WTC11 (cell line): ENCODE measurements at regions not wholly inside any gene's neighbourhood (a gene's known extent, or its start where the extent isn't known, plus 50 kb on each side); places are given as distances from the start of the nearest gene placed in this dataset.
"Not testable (repeated sequence)": the region's sequence is repeated elsewhere in the genome, so short reads cannot be mapped to it uniquely, and the experiment has no call there.

Experiments used
- ATAC-seq: fragments of 200-7000 bp; cut with Tn5 transposase; 2 replicates; pipeline ENCODE4 v1.10.0; 2021; ENCODE audit warnings: mild to moderate bottlenecking, moderate library complexity
- CTCF ChIA-PET: fragments of 300-600 bp; sonication (Branson Sonifier 250); formaldehyde crosslinking; loops from one replicate; lab custom pipeline; 2021; ENCODE audit warnings: antibody characterized with exemption; lab: Charles Lee
- POLR2A ChIA-PET: fragments of 350-600 bp; sonication (Branson Sonifier 250); formaldehyde crosslinking; loops from one replicate; lab custom pipeline; 2021; ENCODE audit warnings: antibody characterized with exemption; lab: Charles Lee
- DNase-seq: peaks from one replicate; pipeline ENCODE4 v3.0.0; 2021; ENCODE audit warnings: low spot score
- H3K27ac Mint-ChIP-seq: 2 replicates; pipeline ENCODE4 v1.8.0; 2021; ENCODE audit warnings: mixed read lengths
- H3K27me3 Mint-ChIP-seq: 2 replicates; pipeline ENCODE4 v1.8.0; 2021; ENCODE audit warnings: low read depth, mild to moderate bottlenecking, moderate library complexity, mixed read lengths
- H3K36me3 Mint-ChIP-seq: 2 replicates; pipeline ENCODE4 v1.8.0; 2021; ENCODE audit warnings: mixed read lengths
- H3K4me1 Mint-ChIP-seq: 2 replicates; pipeline ENCODE4 v1.8.0; 2022; ENCODE audit warnings: mixed read lengths
- H3K4me3 Mint-ChIP-seq: 2 replicates; pipeline ENCODE4 v1.8.0; 2021; ENCODE audit warnings: mild to moderate bottlenecking, moderate library complexity, mixed read lengths
- H3K9me3 Mint-ChIP-seq: 2 replicates; pipeline ENCODE4 v1.8.0; 2021; ENCODE audit warnings: mixed read lengths
- CREB1 ChIP-seq: sonication (generic); formaldehyde crosslinking; IDR thresholded peaks from 2 replicates; pipeline ENCODE4 v1.8.0; 2023; ENCODE audit warnings: mild to moderate bottlenecking, missing genetic modification reagents
- ELF4 ChIP-seq: sonication (generic); formaldehyde crosslinking; IDR thresholded peaks from 2 replicates; pipeline ENCODE4 v1.8.1; 2022; ENCODE audit warnings: low read depth, mild to moderate bottlenecking, moderate library complexity, missing genetic modification reagents
- EMX1 ChIP-seq: fragments of 250-450 bp; sonication (Bioruptor Pico); IDR thresholded peaks from 2 replicates; pipeline ENCODE4 v1.8.0; 2021; ENCODE audit warnings: mild to moderate bottlenecking
- GABPB1 ChIP-seq: sonication (generic); formaldehyde crosslinking; IDR thresholded peaks from 2 replicates; pipeline ENCODE4 v1.8.1; 2023; ENCODE audit warnings: mild to moderate bottlenecking, missing genetic modification reagents
- GRHL2 ChIP-seq: fragments of 250-450 bp; sonication (Bioruptor Pico); IDR thresholded peaks from 2 replicates; pipeline ENCODE4 v1.8.0; 2022; ENCODE audit warnings: mild to moderate bottlenecking, moderate library complexity; ENCODE audit not compliant: insufficient replicate concordance, severe bottlenecking
- JAZF1 ChIP-seq: fragments of 250-450 bp; sonication (Bioruptor Pico); IDR thresholded peaks from 2 replicates; pipeline ENCODE4 v1.9.0; 2021; ENCODE audit warnings: moderate library complexity, mild to moderate bottlenecking, inconsistent platforms
- OVOL2 ChIP-seq: fragments of 250-450 bp; sonication (Bioruptor Pico); IDR thresholded peaks from 2 replicates; pipeline ENCODE4 v1.9.0; 2021; ENCODE audit warnings: mild to moderate bottlenecking, borderline replicate concordance
- TCF7 ChIP-seq: sonication (generic); formaldehyde crosslinking; IDR thresholded peaks from 2 replicates; pipeline ENCODE4 v1.8.0; 2022; ENCODE audit warnings: mild to moderate bottlenecking, low read depth, missing genetic modification reagents, moderate library complexity
- ZNF121 ChIP-seq: sonication (generic); formaldehyde crosslinking; IDR thresholded peaks from 2 replicates; pipeline ENCODE4 v1.8.0; 2023; ENCODE audit warnings: missing genetic modification reagents
- TF ChIP-seq, protein P1 (sequence below): sonication (generic); formaldehyde crosslinking; IDR thresholded peaks from 2 replicates; pipeline ENCODE4 v1.8.0; 2022; ENCODE audit warnings: missing genetic modification reagents
- TF ChIP-seq, protein P2 (sequence below): fragments of 250-450 bp; sonication (Bioruptor Pico); IDR thresholded peaks from 2 replicates; pipeline ENCODE4 v1.8.0; 2021; ENCODE audit warnings: mild to moderate bottlenecking
- TF ChIP-seq, protein P3 (sequence below): sonication (generic); formaldehyde crosslinking; IDR thresholded peaks from 2 replicates; pipeline ENCODE4 v1.8.1; 2022; ENCODE audit warnings: low read depth, missing genetic modification reagents, borderline replicate concordance
- TF ChIP-seq, protein P4 (sequence below): sonication (generic); formaldehyde crosslinking; IDR thresholded peaks from 2 replicates; pipeline ENCODE4 v1.8.1; 2023; ENCODE audit warnings: mild to moderate bottlenecking, moderate library complexity, missing genetic modification reagents
- TF ChIP-seq, protein P5 (sequence below): fragments of 250-450 bp; sonication (Bioruptor Pico); conservative IDR thresholded peaks from 2 replicates; pipeline ENCODE4 v1.9.0; 2021; ENCODE audit warnings: mild to moderate bottlenecking
- TF ChIP-seq, protein P6 (sequence below): sonication (generic); formaldehyde crosslinking; IDR thresholded peaks from 2 replicates; pipeline ENCODE4 v1.8.1; 2023; ENCODE audit warnings: mild to moderate bottlenecking, missing genetic modification reagents, moderate library complexity

DNA sequence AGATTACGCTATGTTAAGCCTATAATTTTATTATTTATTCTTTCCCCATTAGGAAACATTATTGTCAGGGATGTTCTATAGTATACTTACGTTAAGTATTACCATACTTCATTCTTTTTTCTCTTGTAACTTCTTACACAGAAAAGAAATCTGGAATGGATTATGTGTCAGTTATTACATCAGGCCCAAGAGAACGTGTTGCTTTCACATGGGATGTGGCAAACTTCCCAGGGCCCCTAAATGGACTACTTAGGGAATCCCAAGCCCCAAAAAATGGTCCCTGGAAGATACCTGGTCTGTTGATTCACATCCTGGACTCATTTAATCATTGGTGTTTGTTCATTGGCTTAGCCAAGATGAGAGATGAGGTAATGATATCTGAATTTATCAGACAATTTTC lies 249.8 kb downstream of the NRIP1 start (continued):
- TF ChIP-seq, protein P1, sequence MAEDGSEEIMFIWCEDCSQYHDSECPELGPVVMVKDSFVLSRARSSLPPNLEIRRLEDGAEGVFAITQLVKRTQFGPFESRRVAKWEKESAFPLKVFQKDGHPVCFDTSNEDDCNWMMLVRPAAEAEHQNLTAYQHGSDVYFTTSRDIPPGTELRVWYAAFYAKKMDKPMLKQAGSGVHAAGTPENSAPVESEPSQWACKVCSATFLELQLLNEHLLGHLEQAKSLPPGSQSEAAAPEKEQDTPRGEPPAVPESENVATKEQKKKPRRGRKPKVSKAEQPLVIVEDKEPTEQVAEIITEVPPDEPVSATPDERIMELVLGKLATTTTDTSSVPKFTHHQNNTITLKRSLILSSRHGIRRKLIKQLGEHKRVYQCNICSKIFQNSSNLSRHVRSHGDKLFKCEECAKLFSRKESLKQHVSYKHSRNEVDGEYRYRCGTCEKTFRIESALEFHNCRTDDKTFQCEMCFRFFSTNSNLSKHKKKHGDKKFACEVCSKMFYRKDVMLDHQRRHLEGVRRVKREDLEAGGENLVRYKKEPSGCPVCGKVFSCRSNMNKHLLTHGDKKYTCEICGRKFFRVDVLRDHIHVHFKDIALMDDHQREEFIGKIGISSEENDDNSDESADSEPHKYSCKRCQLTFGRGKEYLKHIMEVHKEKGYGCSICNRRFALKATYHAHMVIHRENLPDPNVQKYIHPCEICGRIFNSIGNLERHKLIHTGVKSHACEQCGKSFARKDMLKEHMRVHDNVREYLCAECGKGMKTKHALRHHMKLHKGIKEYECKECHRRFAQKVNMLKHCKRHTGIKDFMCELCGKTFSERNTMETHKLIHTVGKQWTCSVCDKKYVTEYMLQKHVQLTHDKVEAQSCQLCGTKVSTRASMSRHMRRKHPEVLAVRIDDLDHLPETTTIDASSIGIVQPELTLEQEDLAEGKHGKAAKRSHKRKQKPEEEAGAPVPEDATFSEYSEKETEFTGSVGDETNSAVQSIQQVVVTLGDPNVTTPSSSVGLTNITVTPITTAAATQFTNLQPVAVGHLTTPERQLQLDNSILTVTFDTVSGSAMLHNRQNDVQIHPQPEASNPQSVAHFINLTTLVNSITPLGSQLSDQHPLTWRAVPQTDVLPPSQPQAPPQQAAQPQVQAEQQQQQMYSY (CRISPR knock-in tag), result no peak
- no peak for TF ChIP-seq ELF4 (CRISPR knock-in tag)

DNA sequence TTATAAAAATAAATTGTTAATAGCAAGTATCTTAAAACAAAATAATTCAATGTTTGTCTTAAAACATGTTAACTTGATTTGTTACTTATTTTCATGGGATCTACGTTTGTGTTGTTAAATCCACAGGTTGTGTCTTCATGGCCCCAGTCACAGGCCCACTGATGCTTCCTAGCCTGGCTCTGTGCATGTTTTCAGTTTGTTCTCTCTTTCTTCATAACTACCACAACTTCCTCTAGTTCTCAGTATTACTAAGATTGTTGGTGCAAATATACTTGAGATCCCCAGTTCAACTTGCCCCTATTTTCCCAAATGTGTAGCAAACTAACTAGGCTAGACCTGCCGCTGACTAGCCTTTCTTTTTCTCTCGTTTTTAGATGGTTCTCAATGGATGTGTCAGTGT lies 250.5 kb downstream of the NRIP1 start:
- CTCF ChIA-PET, result no interaction called here
- peaks cover 23% of the 10 kb centered on the region for H3K9me3 Mint-ChIP-seq
- POLR2A ChIA-PET, result no interaction called here
- no peak overlapping the region for H3K27ac Mint-ChIP-seq
- H3K4me3 Mint-ChIP-seq, result no peak overlapping the region
- DNase-seq (no peak), ATAC-seq (no peak)
- no peak for TF ChIP-seq GABPB1
- peaks cover 16% of the 10 kb centered on the region for H3K36me3 Mint-ChIP-seq
- no peaks in the 10 kb centered on the region for H3K27me3 Mint-ChIP-seq
- no peaks in the 10 kb centered on the region for H3K4me1 Mint-ChIP-seq

DNA sequence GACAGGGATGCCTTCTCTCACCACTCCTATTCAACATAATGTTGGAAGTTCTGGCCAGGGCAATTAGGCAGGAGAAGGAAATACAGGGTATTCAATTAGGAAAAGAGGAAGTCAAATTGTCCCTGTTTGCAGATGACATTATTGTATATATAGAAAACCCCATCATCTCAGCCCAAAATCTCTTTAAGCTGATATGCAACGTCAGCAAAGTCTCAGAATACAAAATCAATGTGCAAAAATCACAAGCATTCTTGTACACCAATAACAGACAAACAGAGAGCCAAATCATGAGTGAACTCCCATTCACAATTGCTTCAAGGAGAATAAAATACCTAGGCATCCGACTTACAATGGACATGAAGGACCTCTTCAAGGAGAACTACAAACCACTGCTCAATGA lies 258.1 kb upstream of the SAMSN1 start:
- DNase-seq, H3K27me3 Mint-ChIP-seq, H3K4me3 Mint-ChIP-seq, ATAC-seq, H3K4me1 Mint-ChIP-seq, H3K27ac Mint-ChIP-seq, POLR2A ChIA-PET, CTCF ChIA-PET: not testable (repeated sequence)
- Mint-ChIP-seq H3K36me3 (peaks cover 16% of the 10 kb centered on the region), H3K9me3 (peaks cover 49% of the 10 kb centered on the region)

DNA sequence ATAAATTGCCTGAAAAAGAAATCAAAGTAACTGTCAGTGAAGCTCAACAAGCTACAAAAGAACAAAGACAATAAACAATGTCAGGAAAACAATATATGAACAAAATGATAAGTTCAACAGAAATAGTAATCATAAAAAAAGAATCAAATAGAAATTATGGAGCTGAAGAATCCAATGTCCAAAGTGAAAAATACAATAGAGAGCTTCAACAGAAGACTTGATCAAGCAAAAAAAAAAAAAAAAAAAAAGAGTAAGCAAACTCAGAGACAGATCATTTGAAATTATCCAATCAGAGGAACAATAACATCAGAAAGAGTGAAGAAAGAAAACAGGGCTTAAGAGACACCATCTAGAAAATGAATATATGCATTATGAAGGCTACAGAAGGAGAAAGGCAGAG lies 251.4 kb upstream of the SAMSN1 start:
- Mint-ChIP-seq H3K9me3 (peaks cover 49% of the 10 kb centered on the region), H3K27ac (no peak overlapping the region), H3K27me3 (peaks cover 4% of the 10 kb centered on the region; the same call in 1 of the 2 replicates), H3K4me1 (no peaks in the 10 kb centered on the region), H3K36me3 (peaks cover 25% of the 10 kb centered on the region), H3K4me3 (no peak overlapping the region)
- DNase-seq (no peak), ATAC-seq (no peak)
- POLR2A ChIA-PET, result no interaction called here
- CTCF ChIA-PET, result no interaction called here
- TF ChIP-seq, protein P2, sequence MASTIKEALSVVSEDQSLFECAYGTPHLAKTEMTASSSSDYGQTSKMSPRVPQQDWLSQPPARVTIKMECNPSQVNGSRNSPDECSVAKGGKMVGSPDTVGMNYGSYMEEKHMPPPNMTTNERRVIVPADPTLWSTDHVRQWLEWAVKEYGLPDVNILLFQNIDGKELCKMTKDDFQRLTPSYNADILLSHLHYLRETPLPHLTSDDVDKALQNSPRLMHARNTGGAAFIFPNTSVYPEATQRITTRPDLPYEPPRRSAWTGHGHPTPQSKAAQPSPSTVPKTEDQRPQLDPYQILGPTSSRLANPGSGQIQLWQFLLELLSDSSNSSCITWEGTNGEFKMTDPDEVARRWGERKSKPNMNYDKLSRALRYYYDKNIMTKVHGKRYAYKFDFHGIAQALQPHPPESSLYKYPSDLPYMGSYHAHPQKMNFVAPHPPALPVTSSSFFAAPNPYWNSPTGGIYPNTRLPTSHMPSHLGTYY, result no peak
- TF ChIP-seq EMX1 (no peak), JAZF1 (CRISPR knock-in tag) (no peak), TCF7 (CRISPR knock-in tag) (no peak), CREB1 (CRISPR knock-in tag) (no peak), GRHL2 (CRISPR knock-in tag) (no peak), ZNF121 (CRISPR knock-in tag) (no peak), OVOL2 (CRISPR knock-in tag) (no peak)
- TF ChIP-seq, protein P3, sequence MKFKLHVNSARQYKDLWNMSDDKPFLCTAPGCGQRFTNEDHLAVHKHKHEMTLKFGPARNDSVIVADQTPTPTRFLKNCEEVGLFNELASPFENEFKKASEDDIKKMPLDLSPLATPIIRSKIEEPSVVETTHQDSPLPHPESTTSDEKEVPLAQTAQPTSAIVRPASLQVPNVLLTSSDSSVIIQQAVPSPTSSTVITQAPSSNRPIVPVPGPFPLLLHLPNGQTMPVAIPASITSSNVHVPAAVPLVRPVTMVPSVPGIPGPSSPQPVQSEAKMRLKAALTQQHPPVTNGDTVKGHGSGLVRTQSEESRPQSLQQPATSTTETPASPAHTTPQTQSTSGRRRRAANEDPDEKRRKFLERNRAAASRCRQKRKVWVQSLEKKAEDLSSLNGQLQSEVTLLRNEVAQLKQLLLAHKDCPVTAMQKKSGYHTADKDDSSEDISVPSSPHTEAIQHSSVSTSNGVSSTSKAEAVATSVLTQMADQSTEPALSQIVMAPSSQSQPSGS (CRISPR knock-in tag), result no peak
- TF ChIP-seq, protein P4, sequence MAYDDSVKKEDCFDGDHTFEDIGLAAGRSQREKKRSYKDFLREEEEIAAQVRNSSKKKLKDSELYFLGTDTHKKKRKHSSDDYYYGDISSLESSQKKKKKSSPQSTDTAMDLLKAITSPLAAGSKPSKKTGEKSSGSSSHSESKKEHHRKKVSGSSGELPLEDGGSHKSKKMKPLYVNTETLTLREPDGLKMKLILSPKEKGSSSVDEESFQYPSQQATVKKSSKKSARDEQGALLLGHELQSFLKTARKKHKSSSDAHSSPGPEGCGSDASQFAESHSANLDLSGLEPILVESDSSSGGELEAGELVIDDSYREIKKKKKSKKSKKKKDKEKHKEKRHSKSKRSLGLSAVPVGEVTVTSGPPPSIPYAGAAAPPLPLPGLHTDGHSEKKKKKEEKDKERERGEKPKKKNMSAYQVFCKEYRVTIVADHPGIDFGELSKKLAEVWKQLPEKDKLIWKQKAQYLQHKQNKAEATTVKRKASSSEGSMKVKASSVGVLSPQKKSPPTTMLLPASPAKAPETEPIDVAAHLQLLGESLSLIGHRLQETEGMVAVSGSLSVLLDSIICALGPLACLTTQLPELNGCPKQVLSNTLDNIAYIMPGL (CRISPR knock-in tag), result no peak
- TF ChIP-seq, protein P1 (CRISPR knock-in tag), result no peak
- TF ChIP-seq, protein P5, sequence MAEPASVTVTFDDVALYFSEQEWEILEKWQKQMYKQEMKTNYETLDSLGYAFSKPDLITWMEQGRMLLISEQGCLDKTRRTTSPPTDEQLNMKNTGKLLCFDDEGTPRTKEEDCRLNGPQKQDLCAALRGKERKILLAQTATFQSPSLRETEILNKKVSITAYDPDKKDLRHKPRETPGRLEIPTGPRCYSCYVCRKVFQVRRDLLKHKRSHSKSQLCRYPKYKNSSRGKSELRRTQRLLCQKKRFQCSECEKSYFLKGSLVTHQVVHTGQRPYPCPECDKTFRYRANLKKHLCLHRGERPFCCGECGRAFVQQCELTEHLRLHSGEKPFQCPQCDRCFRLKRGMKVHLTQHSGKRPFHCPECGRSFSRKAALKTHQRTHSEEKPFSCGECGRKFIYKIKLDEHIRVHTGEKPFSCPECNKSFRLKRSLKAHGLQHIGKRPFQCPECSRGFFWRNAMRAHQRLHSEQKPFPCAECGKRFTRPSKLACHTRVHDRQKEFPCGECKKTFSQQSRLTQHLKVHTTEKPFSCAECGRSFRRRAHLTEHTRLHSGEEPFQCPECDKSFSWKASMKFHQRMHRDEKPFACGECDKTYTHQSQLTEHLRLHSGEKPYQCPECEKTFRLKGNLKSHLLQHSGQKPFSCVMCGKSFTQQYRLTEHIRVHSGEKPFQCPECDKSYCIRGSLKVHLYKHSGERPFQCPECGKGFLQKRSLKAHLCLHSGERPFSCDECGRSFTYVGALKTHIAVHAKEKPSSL, result no peak
- TF ChIP-seq, protein P6, sequence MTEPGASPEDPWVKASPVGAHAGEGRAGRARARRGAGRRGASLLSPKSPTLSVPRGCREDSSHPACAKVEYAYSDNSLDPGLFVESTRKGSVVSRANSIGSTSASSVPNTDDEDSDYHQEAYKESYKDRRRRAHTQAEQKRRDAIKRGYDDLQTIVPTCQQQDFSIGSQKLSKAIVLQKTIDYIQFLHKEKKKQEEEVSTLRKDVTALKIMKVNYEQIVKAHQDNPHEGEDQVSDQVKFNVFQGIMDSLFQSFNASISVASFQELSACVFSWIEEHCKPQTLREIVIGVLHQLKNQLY (CRISPR knock-in tag), result no peak
